HepG2 (cell line): ENCODE measurements at regions not wholly inside any gene's neighbourhood (a gene's known extent, or its start where the extent isn't known, plus 50 kb on each side); places are given as distances from the start of the nearest gene placed in this dataset.

Experiments used
- ATAC-seq: fragments of 200-7000 bp; cut with Tn5 transposase; 3 replicates; pipeline ENCODE4 v1.9.1; 2020; ENCODE audit warnings: mild to moderate bottlenecking, moderate library complexity
- BruUV-seq: library from RNA; stranded (reverse); fragments of 400-500 nt; replicated peaks from 2 replicates; lab custom pipeline; 2021; lab: Mats Ljungman, UMichigan
- CTCF ChIA-PET: fragments of 300-600 bp; formaldehyde crosslinking; extraction: SDS; loops from one replicate; lab custom pipeline; 2021; ENCODE audit warnings: low total read pairs, inconsistent platforms, low intra/inter-chr PET ratio; lab: Yijun Ruan, JAX
- POLR2A ChIA-PET: fragments of 350-600 bp; sonication (Branson Sonifier 250); formaldehyde crosslinking; loops from one replicate; lab custom pipeline; 2020; ENCODE audit warnings: antibody characterized with exemption, inconsistent platforms; lab: Yijun Ruan, JAX
- DNase-seq: peaks from one replicate; pipeline ENCODE4 v3.0.0-alpha.2; 2015; ENCODE audit warnings: low spot score
- FAIRE-seq: peaks from 3 replicates; lab custom pipeline; 2011; peaks lifted over from hg19 to GRCh38; lab: Jason Lieb, UNC
- H2AFZ ChIP-seq: one replicate; pipeline ENCODE4 v1.6.1; 2011; ENCODE audit warnings: low read length, inconsistent platforms
- H3K27ac ChIP-seq: fragments of 300-600 bp; 3 replicates; pipeline ENCODE4 v1.8.0; 2011; ENCODE audit warnings: mixed run types, mild to moderate bottlenecking, mixed read lengths, low read length, inconsistent platforms; ENCODE audit not compliant: insufficient read depth; ENCODE audit errors: extremely low read length
- H3K27me3 ChIP-seq, 2 experiments: fragments of 200-600 bp in 1 of 2; 2 replicates in 1 of 2; 3 replicates in 1 of 2; pipeline versions ENCODE4 v1.6.0 to v1.8.0; 2011; ENCODE audit warnings: low read length in 2 of 2, mild to moderate bottlenecking in 2 of 2, moderate library complexity in 2 of 2, inconsistent platforms in 1 of 2; ENCODE audit not compliant: insufficient read depth in 2 of 2, control insufficient read depth in 1 of 2
- H3K36me3 ChIP-seq, 2 experiments: fragments of 200-600 bp in 1 of 2; replicated peaks in 1 of 2; 2 replicates in 1 of 2; 3 replicates in 1 of 2; pipeline versions ENCODE4 v1.5.1 to v1.8.0; 2011; ENCODE audit warnings: low read length in 2 of 2, inconsistent platforms in 1 of 2; ENCODE audit not compliant: insufficient read depth in 2 of 2, control insufficient read depth in 1 of 2
- H3K4me1 ChIP-seq: 2 replicates; pipeline ENCODE4 v1.5.1; 2012; ENCODE audit warnings: low read length, inconsistent platforms; ENCODE audit not compliant: insufficient read depth
- H3K4me2 ChIP-seq: 2 replicates; pipeline ENCODE4 v1.6.0; 2011; ENCODE audit warnings: low read depth, low read length, inconsistent platforms
- H3K4me3 ChIP-seq, 3 experiments: fragments of 200-600 bp in 1 of 3; sonication (generic), shearing (Covaris generic) in 1 of 3; replicated peaks in 1 of 3; 2 replicates each; pipeline ENCODE4 v1.5.1; 2011 to 2016; ENCODE audit warnings: low read length in 3 of 3, inconsistent platforms in 2 of 3, low read depth in 2 of 3, mild to moderate bottlenecking in 2 of 3, control low read depth in 1 of 3, mixed read lengths in 1 of 3; ENCODE audit not compliant: insufficient read depth in 1 of 3
- H3K79me2 ChIP-seq: one replicate; pipeline ENCODE4 v1.6.1; 2011; ENCODE audit warnings: low read length, inconsistent platforms; ENCODE audit not compliant: insufficient read depth
- H3K9ac ChIP-seq: 2 replicates; pipeline ENCODE4 v1.6.0; 2011; ENCODE audit warnings: mild to moderate bottlenecking, low read depth, low read length, inconsistent platforms; ENCODE audit not compliant: insufficient read depth
- H3K9me3 ChIP-seq: 2 replicates; pipeline ENCODE4 v1.5.1; 2012; ENCODE audit warnings: mild to moderate bottlenecking, low read length
- H4K20me1 ChIP-seq: 2 replicates; pipeline ENCODE4 v1.6.0; 2011; ENCODE audit warnings: inconsistent platforms, mild to moderate bottlenecking, low read length, moderate library complexity; ENCODE audit not compliant: insufficient read depth
- ATF7 ChIP-seq, 2 experiments: fragments of 450-650 bp in 1 of 2; sonication (generic) in 1 of 2; formaldehyde crosslinking in 1 of 2; IDR thresholded peaks; 2 replicates each; pipeline versions ENCODE4 v1.4.0 to v1.6.1; 2016 to 2020; ENCODE audit warnings: antibody characterized with exemption in 1 of 2, mild to moderate bottlenecking in 1 of 2, missing genetic modification reagents in 1 of 2
- RARA ChIP-seq: IDR thresholded peaks from 2 replicates; pipeline ENCODE4 v1.6.1; 2016; ENCODE audit warnings: missing genetic modification reagents, missing compliant biosample characterization
- SNRNP70 ChIP-seq: fragments of 200-400 bp; formaldehyde crosslinking; IDR thresholded peaks from 2 replicates; pipeline ENCODE4 v1.6.1; 2017; ENCODE audit warnings: mild to moderate bottlenecking, low read depth, low read length, moderate library complexity
- THRA ChIP-seq: sonication (generic); formaldehyde crosslinking; IDR thresholded peaks from 2 replicates; pipeline ENCODE4 v1.4.0; 2020; ENCODE audit warnings: missing genetic modification reagents, borderline replicate concordance
- ZBTB49 ChIP-seq: sonication (generic); formaldehyde crosslinking; IDR thresholded peaks from 2 replicates; pipeline ENCODE4 v1.4.0; 2020; ENCODE audit warnings: missing genetic modification reagents, borderline replicate concordance
- ZNF235 ChIP-seq: sonication (generic); formaldehyde crosslinking; IDR thresholded peaks from 2 replicates; pipeline ENCODE4 v1.8.1; 2023; ENCODE audit warnings: mild to moderate bottlenecking, missing genetic modification reagents, borderline replicate concordance
- ZNF383 ChIP-seq: sonication (generic); formaldehyde crosslinking; IDR thresholded peaks from 2 replicates; pipeline ENCODE4 v1.4.0; 2020; ENCODE audit warnings: missing genetic modification reagents, mild to moderate bottlenecking, borderline replicate concordance
- ZNF44 ChIP-seq: sonication (generic); formaldehyde crosslinking; IDR thresholded peaks from 2 replicates; pipeline ENCODE4 v1.5.1; 2020; ENCODE audit warnings: mild to moderate bottlenecking, missing genetic modification reagents
- ZNF546 ChIP-seq: sonication (generic); formaldehyde crosslinking; conservative IDR thresholded peaks from 2 replicates; pipeline ENCODE4 v1.8.1; 2023; ENCODE audit warnings: mild to moderate bottlenecking, missing genetic modification reagents
- ZNF615 ChIP-seq: sonication (generic); formaldehyde crosslinking; IDR thresholded peaks from 2 replicates; pipeline ENCODE4 v1.5.0; 2020; ENCODE audit warnings: mild to moderate bottlenecking, missing genetic modification reagents, borderline replicate concordance
- ZNF619 ChIP-seq: sonication (generic); formaldehyde crosslinking; IDR thresholded peaks from 2 replicates; pipeline ENCODE4 v1.4.0; 2020; ENCODE audit warnings: mild to moderate bottlenecking, missing genetic modification reagents
- WGBS: methylation state at CpG from one replicate; pipeline ENCODE4 v1.1.6; 2017; ENCODE audit warnings: low lambda C conversion rate; 5-methylcytosine and 5-hydroxymethylcytosine counted together
- in situ Hi-C: cut with HindIII; loops from 2 replicates; pipeline ENCODE4 v1.10.0; 2017; ENCODE audit warnings: low pct_unique_long_range_greater_than_20kb; ENCODE audit not compliant: extremely low pct_ligation_motif_present
- intact Hi-C: fragments of 100-400 bp; cut with micrococcal nuclease; formaldehyde crosslinking; loops from one replicate; pipeline ENCODE4 v1.10.0; 2022; ENCODE audit not compliant: unreplicated experiment

- intact Hi-C loops (no loop called here), in situ Hi-C loops (no loop called here)
- no peak overlapping the region for H3K9ac ChIP-seq
- H4K20me1 ChIP-seq: no peaks in the 10 kb centered on the region
- DNase-seq: no peak
- POLR2A ChIA-PET: no interaction called here
- H3K36me3 ChIP-seq: no peaks in the 10 kb centered on the region
- no TSS peak for BruUV-seq
- H3K79me2 ChIP-seq: no peaks in the 10 kb centered on the region
- CTCF ChIA-PET: no interaction called here
- H3K4me3 ChIP-seq: no peak overlapping the region
- H3K4me2 ChIP-seq: no peak overlapping the region
- H3K9me3 ChIP-seq: no peaks in the 10 kb centered on the region
- H3K4me1 ChIP-seq: no peaks in the 10 kb centered on the region
- no peak for ATAC-seq
- no CpG with 5 or more reads among the region's 1 CpG for WGBS
- no peak for FAIRE-seq
- no peaks in the 10 kb centered on the region for H3K27me3 ChIP-seq
- H3K27ac ChIP-seq: no peak overlapping the region
- TF ChIP-seq RARA (CRISPR knock-in tag) (no peak), THRA (CRISPR knock-in tag) (no peak), SNRNP70 (no peak), ZNF383 (CRISPR knock-in tag) (no peak), ZNF44 (CRISPR knock-in tag) (no peak), ZBTB49 (CRISPR knock-in tag) (no peak), ZNF235 (CRISPR knock-in tag) (no peak), ZNF546 (CRISPR knock-in tag) (no peak), ZNF619 (CRISPR knock-in tag) (no peak), ATF7 (IDR thresholded peaks at IDR 0.05) (no peak), ATF7 (CRISPR knock-in tag; IDR thresholded peaks at IDR 0.05) (no peak), ZNF615 (CRISPR knock-in tag) (no peak)
- no peak overlapping the region for H2AFZ ChIP-seq
Observed at GRCh38 chrX:51155157-51155556, 177.5 kb upstream of the NUDT10 start.
